ENCODE measurements at regions not wholly inside any gene's neighbourhood (a gene's known extent, or its start where the extent isn't known, plus 50 kb on each side); places are given as distances from the start of the nearest gene placed in this dataset.

DNA sequence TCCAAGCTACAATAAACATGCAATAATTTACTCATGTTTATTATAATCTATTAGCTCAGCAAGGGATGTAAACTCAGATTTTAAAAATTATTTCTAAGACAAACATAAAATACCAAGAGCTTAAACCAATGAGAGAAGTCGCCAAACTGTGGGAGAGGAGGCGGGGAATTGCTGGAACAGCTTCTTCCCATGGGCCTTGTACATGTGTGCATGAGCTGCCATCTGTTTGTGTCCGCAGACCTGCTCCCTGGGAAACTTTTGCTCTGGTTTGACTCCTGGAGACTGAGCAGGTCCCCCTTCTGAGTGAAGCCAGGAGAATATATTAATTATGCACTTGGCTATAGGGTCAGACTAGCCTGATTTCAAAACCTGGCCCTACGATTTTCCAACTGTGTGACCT is 655.9 kb upstream of the SOX11 start:
- H3K4me3 ChIP-seq (ENCODE audit: low read depth, low read length), result no peak overlapping the region

DNA sequence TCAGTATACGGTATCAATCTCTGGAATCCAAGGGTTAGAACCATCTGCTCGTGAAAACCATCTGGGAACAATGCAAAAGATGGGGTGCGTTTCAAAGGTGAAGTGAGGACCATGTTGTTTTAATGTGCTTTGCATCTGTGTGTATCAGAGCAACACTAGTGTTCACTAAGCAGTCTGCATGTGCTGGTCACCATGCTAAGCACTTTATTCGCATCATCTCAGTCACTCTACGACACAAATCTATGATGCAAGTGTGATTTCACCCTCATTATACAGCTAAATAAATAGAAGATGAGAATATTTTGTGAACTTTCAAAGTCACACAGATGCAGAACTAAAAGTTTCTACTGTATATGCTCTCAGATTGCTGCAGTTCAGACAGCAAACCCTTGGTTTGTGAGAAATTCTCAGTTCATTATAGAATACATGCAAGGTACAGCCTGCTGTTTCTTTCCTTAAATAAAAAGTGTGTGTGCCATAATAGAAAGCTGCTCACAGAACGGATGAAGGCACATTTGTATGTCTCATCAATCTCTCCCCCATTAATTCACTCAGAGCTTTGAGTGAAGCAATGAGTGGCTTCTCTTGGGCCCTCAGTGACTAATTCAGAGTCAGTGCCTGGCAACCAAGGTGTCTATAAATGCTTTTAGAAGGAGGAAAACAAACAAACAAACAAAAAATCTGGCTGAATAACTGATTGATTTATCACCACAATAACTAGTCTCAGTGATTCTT is 652.8 kb upstream of the SOX11 start:
- H3K4me3 ChIP-seq (ENCODE audit: low read depth, low read length), result no peak overlapping the region

DNA sequence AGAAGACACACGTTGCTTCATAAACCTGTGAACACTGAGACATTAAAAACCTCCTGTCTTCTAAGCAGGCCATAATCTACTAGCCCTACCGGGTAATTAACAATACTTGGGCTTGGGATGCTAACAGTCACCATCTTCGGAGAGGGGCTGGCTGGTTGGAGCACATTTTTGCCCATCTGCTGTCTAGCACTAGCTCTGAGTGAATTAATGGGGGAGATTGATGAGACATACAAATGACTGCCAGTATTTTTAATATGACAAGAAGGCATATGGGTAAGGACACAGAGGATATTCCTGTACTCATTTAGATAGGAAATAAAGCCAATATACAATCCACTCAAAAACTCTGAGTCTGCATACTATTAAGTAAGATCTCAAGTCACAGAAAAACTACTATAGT is 651.6 kb upstream of the SOX11 start:
- H3K4me3 ChIP-seq (ENCODE audit: low read depth, low read length), result no peak overlapping the region

DNA sequence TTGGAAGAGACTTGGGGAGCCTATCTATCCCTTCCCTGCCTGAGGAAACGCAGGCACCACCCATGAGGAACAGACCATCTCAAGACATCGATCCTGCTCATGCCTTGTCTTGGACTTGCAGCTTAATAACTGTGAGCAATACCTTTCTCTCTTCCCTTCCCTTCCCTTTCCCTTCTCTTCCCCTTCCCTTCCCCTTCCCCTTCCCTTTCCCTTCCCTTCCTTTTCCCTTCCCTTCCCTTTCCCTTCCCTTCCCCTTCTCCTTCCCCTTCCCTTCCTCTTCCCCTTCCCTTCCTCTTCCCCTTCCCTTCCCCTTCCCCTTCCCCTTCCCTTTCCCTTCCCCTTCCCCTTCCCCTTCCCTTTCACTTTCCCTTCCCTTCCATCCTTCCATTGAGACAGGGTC is 650.7 kb upstream of the SOX11 start:
- no peak overlapping the region for H3K4me3 ChIP-seq (ENCODE audit: low read depth, low read length)

DNA sequence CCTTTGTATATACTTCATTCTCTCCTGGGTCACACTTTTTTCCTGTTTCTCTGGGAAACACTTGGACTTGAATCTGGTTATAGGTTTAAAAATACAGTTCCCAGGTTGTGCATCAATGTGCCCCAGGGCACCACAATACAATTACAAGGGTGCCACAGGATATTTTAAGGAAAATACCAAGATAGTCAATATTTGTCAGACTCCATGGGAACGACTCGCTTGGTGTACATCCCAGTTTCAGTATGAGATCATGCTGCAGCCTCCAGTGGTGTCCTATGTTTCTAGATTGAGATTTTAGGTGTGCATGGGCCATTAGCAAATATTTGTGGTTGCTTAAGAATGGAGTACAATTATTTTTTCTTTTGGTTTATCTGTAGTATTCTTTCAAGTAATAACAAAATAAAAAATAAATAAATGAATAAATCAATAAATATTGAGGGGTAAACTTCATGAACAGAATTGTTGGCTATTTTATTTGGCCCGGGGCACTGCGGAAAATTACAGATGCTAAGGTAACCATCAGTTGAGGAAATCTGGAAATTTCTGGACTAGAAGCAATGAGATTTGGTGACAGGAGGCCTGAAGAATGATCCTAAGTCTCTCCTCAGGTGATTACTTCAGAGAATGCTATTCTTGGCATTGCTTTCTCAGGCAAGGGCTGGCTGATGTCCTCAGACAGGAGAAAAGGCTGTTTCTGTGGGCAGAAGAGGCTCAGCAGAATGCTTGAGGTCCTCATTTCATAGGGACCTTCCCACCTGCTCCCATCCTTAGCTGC is 649.3 kb upstream of the SOX11 start:
- H3K4me3 ChIP-seq (ENCODE audit: low read depth, low read length), result no peak overlapping the region

DNA sequence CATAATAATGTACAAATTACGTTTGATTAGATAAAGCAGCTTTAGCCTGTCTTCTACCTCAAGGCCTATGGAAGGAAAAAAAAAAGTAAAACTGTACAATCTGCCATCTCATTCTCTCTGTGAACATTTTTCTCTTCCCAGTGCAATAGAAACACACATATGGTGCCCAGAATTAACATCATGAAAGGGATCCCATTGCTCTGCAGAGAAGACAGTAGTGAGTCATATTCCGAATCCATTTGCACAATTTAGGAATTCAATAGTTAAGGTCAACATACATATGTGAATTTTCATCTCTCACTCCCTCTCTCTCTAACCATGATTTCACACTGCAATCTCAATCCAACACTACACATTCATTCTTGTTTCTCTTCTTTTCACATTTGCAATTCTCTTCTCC is 640.9 kb upstream of the SOX11 start:
- no peak overlapping the region for H3K4me3 ChIP-seq (ENCODE audit: low read depth, low read length)

DNA sequence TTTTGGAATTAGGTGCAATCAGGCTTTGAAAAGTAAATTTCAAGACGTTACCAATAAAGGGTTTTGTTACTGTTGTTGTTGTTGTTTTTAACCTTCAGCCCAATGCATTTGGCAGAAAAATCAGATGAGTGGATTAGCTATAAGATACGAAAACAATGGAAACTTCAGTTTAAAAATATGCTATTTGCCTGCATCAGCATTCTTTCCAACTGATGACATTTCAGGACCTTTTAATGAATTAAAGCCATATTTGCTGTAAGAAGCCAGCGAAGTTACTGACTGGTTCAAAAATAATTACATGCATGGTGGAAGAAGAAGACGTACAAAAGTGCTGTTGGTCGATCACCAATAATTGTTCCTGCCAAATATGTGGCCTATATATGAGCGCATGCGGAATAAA is 639.3 kb upstream of the SOX11 start:
- H3K4me3 ChIP-seq (ENCODE audit: low read depth, low read length), result no peak overlapping the region

DNA sequence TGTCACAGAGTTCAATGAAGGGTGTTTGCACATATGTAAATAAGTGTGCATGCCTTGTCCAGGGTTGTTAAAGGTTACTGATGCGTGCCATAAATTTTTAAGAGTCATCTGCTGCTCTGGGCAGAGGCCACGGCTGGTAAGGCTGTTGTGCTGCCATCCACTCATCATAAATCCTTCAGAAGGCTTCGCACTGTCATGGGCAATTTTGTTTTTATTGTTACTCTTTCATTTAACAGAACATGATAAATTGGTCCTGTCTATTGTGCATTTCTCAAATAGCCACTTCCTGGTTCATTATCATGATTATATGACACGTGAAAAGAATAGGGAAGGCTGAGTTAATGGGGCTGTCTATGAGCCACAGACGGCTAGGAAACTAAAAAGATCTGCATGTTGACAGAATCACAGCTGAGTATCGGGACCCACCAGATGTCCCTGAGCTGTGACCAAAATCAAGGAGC is 634.3 kb upstream of the SOX11 start:
- H3K4me3 ChIP-seq (ENCODE audit: low read depth, low read length), result no peak overlapping the region

DNA sequence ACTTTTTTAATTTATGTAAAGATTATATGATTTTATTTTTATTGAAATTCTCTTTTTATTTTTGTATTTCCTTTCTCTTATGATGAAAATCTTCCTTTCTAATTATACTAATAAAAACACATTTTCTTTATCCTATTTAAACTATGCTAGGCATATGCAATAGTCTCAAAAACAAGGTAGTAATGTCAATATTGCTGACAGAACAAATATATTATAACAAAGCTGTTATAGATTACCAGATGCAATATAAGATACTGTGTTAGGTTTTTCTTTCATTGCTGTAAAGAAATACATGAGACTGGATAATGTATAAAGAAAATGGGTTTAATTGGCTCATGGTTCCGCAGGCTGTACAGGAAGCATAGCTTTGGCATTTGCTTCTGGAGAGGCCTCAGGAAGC is 631.2 kb upstream of the SOX11 start:
- no peak overlapping the region for H3K4me3 ChIP-seq (ENCODE audit: low read depth, low read length)

DNA sequence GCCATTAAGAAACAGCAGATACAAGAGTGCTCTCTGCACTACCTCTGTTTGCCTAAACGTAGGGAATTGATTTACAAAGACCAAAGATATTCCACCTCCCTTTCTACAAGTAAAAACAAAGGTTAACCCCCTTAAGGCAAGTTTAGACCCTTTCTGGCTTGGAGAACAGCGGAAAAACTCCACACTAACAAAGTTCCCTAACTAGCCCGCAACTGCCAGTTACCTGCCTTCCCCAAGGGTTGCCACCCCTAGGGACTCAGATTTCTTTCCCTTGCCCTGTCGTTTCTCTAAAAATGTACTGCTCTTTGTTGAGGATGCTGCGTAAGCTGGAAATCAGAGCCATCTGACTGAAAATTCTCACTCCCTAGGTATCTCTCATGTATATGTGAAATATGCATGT is 627.5 kb upstream of the SOX11 start:
- H3K4me3 ChIP-seq (ENCODE audit: low read depth, low read length), result no peak overlapping the region

DNA sequence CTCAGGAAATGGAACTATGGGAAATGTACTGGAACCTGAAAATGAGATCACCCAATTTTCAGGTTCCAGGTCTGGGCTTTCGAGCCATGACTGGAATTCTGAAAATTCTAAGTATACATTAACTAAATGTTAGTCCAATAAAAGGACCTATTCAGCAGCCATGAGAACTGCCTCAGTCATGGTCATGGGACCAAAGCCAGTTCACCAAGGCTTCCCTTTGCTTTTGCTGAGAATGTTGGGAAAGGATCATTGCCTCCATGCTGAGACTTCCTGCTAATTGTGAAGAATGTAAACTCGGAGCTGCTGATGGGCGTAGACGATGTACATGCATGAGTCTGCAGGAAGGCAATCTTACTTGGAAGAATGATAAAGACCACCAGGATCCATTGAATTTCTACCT is 624.4 kb upstream of the SOX11 start:
- no peak overlapping the region for H3K4me3 ChIP-seq (ENCODE audit: low read depth, low read length)

DNA sequence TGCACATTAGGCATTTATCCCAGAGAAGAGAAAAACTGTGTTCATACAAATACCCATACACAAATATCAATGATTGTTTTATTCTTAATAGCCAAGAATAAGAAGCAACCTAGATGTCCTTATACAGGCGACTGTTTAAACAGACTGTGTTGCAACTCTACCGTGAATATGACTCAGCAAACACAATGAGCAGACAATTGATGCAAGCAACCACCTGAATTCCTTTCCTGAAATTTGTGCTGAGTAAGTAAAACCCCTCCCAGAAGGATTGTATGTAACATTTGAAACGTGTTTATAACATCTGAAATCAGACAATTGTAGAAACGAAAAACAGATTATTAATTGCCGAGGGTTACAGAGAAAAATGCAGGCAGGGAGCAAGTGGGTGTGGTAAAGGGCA is 621.9 kb upstream of the SOX11 start:
- no peak overlapping the region for H3K4me3 ChIP-seq (ENCODE audit: low read depth, low read length)

DNA sequence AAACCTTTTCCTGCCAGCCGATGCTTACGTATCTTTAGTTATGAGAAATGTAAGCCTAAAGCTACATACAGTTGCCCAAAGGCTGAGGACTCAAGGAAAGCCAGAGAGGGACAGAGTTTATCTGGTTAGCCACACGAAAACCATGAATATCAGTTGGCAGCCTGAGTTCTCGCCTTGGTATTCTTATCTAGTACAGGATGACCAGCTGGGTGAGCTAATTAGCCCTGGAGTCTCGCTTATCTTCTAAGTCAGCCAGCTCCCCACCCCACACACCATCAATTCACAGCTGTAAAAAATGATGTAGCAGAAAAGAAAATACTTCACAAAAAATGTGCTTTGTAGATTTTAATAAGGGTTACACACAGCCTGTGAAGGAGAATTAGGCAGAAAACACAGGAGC is 617.5 kb upstream of the SOX11 start:
- no peak overlapping the region for H3K4me3 ChIP-seq (ENCODE audit: low read depth, low read length)

DNA sequence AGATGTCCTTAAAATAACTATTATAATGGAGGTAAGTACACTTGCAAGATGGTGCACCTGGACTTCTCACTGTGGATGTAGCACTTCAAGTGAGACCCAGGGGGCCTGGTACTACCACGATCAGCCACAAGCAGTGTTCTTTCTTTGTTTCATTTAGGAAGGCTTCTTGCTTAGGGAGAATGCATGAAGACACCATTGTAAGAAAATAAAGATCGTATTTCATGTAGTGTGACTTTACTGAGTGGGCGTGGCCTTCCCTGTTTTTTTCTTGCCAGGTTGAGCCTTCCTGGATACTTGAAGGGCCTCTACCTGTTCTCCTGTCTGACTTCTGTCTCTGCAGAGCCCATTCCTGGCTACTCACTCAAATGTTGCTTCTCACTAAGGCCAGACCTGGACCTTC is 615.6 kb upstream of the SOX11 start:
- H3K4me3 ChIP-seq (ENCODE audit: low read depth, low read length), result no peak overlapping the region

DNA sequence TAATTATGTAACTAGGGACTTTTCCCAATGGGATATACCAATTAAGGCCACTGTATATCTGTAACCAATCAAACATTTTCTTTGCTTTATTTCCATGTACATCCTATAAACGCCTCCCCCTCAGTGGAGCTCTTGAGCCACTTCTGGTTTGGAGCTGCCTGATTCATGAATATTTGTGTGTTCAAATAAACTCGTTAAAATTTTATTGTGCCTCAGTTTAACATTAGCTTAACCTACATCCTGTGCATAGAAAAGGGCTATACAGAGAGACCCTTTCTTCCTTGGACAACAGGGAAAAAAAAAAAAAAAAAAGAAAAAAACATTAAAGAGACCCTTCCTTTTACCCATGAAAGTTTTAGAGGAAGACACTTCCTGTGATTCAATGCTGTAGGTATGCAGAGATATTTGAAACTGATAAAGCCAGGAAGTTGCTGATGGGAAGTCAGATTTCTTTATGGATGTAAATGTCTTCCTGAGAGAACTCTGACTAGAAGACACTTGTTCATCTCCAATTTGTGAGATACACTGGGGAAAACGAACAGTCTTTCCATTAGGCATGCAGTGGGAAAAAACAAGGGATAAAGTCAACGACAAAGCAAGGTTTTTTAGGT is 614.6 kb upstream of the SOX11 start:
- no peak overlapping the region for H3K4me3 ChIP-seq (ENCODE audit: low read depth, low read length)

DNA sequence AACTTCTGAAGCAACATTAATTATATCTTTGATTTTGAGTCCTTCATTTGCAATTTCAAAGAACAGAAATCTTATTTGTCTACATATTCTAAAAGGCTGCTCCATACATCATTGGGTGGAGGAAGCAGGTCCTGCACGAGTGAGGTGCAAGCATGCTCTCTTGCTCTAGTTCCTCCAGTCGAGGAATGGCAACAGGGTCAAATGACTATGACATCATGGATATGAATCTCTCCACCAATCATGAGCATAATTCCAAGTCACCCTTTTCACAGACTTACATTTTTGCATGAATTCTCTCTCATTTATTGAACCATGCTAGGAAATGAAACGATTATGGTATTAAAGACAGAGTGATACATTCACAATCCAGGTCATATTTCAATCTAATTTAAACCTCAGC is 608.8 kb upstream of the SOX11 start:
- H3K4me3 ChIP-seq (ENCODE audit: low read depth, low read length), result no peak overlapping the region

DNA sequence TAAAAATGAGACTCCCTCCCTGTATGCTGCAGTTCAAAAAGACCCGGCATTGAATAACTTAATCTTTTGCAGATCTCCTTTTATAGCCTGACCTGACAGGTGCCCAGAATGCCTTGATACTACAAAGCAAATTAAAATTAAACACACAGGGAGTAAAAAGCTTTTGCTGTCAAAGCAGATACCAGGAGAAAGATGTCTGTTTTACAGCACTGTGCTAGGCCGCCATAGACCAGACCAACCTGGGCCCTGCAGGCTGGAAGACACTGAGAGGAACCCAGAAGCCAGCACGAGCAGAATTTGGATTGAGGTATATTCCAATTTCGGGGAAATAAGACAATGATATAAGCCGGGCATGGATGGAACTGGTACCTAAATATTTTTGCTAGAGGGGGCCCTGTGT is 602.8 kb upstream of the SOX11 start:
- H3K4me3 ChIP-seq (ENCODE audit: low read depth, low read length), result no peak overlapping the region

DNA sequence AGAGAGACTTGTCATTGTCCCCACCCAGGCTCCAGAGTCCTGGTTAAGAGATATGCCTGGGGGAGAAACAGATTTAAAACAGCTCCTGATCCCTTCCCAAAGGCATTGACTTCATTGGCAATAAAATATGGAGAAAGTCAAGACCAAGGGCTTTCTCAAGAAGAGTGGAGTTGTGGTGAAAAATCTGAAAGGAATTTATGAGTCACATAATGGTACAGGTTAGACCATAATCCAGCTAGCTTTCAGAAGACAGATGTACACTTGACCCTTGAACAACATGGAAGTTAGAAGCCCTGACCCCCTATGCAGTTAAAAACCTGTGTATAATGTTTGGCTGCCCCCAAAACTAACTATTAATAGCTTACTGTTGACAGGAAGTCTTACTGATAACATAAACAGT is 599.1 kb upstream of the SOX11 start:
- H3K4me3 ChIP-seq (ENCODE audit: low read depth, low read length), result no peak overlapping the region

DNA sequence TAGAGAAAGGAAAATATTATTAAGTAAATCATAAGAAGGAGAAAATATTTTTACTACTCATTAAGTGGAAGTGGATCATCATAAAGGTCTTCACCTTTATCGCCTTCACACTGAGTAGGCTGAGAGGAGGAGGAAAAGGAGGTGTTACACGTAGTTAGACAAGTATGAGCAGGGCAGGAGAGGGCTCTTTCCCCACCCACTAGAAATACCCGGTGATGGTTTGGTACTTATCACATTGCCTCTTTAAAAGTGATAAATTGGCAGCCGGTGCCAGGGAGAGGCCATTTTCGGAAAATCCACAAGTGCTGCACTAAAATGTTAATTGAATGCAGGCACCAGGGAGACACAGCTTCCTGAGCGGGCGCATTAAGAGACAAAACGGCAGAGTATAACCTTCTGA is 598.7 kb upstream of the SOX11 start:
- H3K4me3 ChIP-seq (ENCODE audit: low read depth, low read length), result no peak overlapping the region

DNA sequence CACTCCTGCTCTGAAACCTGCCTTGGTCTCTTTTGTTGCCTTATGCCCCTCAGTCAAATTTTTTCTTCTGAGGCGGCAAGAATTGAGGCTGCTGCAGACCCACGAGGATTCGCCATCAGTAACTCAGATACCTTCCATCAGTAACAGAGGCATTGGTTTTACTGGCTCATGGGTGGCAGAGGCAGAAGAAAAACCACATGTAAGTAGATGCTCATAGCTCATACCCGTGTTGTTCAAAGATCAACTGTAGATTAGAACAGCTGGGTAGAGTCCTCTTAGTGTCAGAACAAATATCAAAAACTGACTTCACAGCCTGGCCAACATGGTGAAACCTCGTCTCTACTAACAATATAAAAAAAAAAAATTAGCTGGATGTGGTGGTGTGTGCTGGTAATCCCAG is 598.0 kb upstream of the SOX11 start:
- no peak overlapping the region for H3K4me3 ChIP-seq (ENCODE audit: low read depth, low read length)

DNA sequence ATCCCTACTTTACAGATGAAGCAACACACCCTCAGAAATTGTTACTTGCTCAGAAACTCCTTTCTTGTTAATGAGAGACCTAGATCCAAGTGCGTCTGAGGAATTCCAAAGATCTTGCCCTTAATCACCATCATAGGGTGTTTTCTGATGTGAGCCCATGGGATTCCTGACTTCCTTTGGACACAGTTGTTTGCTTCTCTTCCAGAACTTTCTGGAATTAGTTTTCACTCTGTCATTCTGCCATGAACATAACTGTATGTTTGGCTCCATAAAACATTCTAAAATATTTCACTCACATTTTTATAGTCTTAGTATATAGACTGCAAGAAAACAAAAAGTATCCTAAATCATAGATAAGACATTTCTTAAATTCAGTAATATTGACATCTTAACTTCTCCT is 593.9 kb upstream of the SOX11 start:
- no peak overlapping the region for H3K4me3 ChIP-seq (ENCODE audit: low read depth, low read length)

DNA sequence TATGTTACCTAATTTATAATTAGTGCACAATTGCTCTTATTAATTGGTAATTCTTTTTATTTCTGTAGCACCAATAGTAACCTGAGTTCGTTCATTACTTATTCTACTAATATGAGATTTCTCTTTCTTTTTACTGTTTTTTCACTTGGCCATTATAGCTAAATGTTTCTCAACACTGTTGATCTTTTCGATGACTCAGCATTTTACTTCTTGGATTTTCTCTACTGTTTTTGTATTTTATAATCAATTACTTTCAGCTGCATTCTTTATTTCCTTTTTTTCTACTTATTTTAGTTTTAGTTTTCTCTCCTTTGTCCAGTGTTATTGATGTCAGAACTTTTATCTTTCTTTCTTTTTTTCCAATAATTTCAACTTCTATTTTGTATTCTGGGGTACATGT is 589.4 kb upstream of the SOX11 start:
- H3K4me3 ChIP-seq (ENCODE audit: low read depth, low read length), result no peak overlapping the region
